ENCODE measurements at regions not wholly inside any gene's neighbourhood (a gene's known extent, or its start where the extent isn't known, plus 50 kb on each side); places are given as distances from the start of the nearest gene placed in this dataset.

- DNase-seq (ENCODE audit: low read depth), result no peak
These were observed 1334.4 kb upstream of the CELF4 start for GRCh38 chr18:38900031-38900430.

DNA sequence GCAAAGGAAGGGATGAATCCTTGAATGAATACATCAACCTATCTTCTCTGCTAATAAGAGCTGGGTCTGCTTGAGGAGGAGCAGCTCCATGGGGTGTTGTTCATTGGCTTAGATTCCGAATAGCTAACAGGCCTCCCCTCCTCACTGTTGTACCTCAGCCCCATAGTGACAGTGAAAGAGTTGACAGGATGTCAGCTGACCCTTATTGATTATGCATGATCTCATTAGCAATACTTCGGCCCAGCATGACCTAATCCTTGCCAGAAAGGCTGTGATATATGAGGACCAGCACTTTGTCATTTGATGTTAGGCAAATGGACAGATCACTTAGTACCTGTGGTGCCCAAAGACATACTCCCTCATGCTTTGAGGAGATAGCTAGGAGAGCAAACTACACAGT, 1333.7 kb upstream of the CELF4 start:
- no peak for DNase-seq (ENCODE audit: low read depth)

GRCh38 chr18:38898167-38898566, 1332.6 kb upstream of the CELF4 start:
- no peak for DNase-seq (ENCODE audit: low read depth)

- DNase-seq (ENCODE audit: low read depth), result no peak
These were observed 1330.0 kb upstream of the CELF4 start for GRCh38 chr18:38895560-38895959.

GRCh38 chr18:38887671-38888020, 1322.0 kb upstream of the CELF4 start:
- no peak for DNase-seq (ENCODE audit: low read depth)

DNA sequence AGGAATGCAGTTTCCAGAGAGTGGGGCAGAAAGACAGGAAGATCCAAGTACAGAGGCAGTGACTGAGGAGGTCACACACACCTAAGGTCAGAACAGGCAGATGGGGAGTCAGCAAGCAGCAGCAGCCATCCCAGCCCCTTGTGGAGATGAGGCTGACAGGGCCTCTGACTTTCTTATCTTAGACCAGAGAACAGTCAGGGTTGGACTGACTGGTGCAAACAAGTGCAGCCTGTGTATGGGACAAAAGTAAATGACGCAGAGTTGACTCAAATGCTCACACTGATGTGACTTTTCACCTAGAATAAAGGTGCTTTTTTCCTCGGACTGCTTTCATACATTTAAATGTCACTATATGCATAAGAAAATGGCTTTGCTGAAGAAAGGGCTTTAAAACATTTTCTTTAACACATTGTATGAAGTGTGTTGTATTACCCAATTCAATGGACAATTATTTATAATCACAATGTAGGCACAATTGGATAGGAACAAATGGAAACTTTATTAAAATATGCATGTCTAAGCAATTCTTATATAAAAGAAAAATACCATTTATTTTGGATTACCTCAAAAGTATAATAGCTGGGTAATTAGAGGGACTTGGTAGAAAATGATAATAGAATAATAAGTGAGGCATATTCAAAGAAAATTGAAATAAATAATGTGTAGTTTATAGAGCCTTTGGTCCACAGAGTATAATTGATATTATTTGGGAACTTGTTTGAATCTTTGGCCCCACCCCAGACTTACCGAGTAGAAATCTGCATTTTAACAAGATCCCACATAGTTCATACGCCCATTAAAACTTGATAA, 1321.5 kb upstream of the CELF4 start:
- no peak for DNase-seq (ENCODE audit: low read depth)

- no peak for DNase-seq (ENCODE audit: low read depth)
These were observed 1320.6 kb upstream of the CELF4 start for GRCh38 chr18:38886235-38886634.

DNA sequence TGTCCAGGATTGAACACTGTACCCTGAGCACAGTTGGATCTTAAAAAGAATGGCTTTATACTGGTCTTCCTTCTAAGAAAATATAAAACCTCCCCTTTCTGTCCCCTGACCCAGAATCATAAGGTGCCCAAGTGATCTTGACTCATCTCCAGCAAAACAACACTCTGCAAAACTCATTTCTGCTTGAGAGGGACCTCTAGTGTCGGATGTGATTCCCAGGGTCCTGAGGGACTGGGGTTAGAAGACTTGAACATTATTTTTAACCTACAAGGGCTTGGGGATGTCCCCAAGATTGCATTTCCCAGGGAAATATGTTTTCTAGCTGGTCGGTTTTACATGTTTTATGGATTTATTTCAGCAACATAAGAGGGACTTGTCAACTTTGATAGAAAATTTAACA, 1318.5 kb upstream of the CELF4 start:
- DNase-seq (ENCODE audit: low read depth), result no peak

- DNase-seq (ENCODE audit: low read depth), result no peak
These were observed 1317.5 kb upstream of the CELF4 start for GRCh38 chr18:38883111-38883510.

GRCh38 chr18:38879871-38880270, 1314.3 kb upstream of the CELF4 start:
- no peak for DNase-seq (ENCODE audit: low read depth)

DNA sequence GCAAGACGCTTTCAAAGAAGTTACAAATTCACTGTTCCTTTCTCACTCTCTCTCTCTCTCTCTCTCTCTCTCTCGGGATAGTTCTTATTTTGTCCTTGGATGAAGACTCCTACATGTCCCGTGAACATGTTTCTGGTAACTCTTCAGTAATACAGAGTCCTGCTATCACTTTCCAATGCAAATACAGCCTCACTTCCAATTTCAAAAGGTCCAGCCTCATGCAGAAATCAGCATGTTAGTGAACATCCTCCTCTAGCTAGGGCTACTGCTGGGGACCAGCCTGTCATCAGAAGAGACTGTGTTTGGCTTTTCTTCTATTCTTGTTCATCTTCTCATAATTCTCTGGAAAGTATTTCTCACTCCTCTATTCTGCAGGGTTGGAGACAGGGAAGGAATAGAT, 1306.7 kb upstream of the CELF4 start:
- DNase-seq (ENCODE audit: low read depth), result no peak

- no peak for DNase-seq (ENCODE audit: low read depth)
These were observed 1303.2 kb upstream of the CELF4 start for GRCh38 chr18:38868757-38869156.

- no peak for DNase-seq (ENCODE audit: low read depth)
These were observed 1302.1 kb upstream of the CELF4 start for GRCh38 chr18:38867680-38868079.

GRCh38 chr18:38851526-38851925, 1285.9 kb upstream of the CELF4 start:
- DNase-seq (ENCODE audit: low read depth), result no peak

GRCh38 chr18:38847326-38847725, 1281.7 kb upstream of the CELF4 start:
- no peak for DNase-seq (ENCODE audit: low read depth)

DNA sequence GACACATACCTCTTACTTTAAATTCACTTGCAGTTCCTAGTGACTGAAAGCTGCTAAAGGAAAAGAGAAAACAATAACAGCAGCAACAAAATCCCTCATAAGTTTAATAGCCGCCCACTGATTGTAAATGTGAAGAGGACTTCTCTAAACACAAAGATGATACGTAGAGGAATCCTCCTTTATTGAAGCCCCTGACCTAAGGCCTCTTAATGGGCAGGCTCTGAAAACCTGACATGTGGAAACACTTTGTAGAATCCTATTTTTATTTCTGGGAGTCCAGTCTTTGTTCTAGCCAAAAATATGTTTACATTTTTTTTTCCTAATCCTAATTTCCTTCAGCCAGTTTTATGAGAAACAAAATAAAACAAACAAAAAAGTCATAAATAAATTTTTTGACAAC, 1277.7 kb upstream of the CELF4 start:
- DNase-seq (ENCODE audit: low read depth), result no peak

DNA sequence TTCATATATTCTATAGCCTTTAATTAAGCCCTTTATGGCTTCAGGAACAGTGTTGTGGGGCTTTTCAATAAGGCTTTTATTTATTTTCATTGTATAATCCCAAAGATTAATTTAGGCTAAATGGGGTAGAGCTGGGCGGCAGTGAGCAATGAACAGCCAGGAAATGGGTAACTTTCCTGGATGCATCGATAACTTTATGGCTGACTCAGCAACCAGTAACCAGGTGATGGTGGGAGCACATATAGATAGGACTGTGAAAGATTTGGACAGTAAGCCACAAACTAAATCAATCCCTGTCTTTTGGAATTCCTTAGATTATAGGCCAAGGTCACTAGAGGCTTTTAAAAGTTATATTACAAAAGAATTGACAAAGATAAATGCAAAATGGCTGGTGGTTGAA, 1260.6 kb upstream of the CELF4 start:
- DNase-seq (ENCODE audit: low read depth), result no peak

DNA sequence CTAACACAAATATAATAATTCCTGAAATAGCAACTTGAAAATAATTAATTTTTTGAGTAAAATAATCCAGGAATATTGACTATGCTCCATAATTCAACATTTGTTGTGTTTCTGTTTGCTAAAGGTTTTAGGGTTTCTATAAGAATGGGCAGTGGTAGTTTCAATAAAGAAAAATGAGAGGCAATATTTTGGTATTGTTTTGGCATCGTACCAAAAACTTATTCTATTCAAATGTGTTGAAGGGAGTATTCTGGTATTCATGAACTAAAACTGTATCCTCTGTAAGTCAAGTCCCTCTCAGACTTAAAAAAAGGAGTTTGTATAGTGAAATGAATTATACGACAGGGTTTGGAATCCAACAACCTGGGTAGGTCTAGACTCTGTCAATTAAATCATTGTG, 1245.6 kb upstream of the CELF4 start:
- no peak for DNase-seq (ENCODE audit: low read depth)

GRCh38 chr18:38810789-38811188, 1245.2 kb upstream of the CELF4 start:
- DNase-seq (ENCODE audit: low read depth), result no peak

DNA sequence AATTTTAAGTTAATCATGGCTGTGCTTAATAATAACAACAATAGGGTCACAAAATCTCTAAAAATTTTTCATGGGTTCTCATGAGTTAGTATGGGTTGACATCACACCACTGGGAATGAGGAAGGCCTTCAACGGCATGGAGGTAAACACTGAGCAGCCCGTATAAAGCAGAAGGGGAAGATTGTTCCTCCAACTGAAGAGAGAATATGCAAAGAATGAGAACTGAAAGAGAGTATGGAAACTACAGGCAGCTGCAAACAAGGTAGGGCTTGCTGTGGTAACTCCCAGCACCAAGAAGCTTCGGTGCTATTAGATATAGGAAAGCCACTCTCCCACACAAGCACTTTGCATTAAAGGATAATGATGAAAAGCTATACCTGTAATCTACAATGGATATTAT, 1242.3 kb upstream of the CELF4 start:
- DNase-seq (ENCODE audit: low read depth), result no peak

- no peak for DNase-seq (ENCODE audit: low read depth)
These were observed 1239.7 kb upstream of the CELF4 start for GRCh38 chr18:38805256-38805655.

- no peak for DNase-seq (ENCODE audit: low read depth)
These were observed 1236.0 kb upstream of the CELF4 start for GRCh38 chr18:38801640-38802039.

GRCh38 chr18:38796762-38797161, 1231.2 kb upstream of the CELF4 start:
- DNase-seq (ENCODE audit: low read depth), result no peak

DNA sequence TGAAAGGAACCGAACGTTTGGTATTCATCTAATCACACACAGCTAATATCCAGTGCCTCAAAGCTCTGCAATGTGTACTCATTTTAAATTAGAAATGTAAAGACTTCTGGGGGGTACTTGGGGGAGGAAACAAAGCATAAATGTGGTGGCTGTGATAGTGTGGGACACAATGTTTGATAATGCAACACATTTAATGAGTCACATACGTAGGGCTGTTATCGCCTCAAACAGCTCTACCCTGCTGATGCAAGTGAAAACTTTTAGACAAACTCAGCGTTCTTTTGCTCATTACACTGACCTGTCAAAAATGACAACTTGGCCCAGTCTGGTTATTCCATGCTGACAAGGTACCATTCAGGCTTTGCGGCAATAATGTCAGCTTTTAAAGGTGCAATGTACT, 1227.1 kb upstream of the CELF4 start:
- DNase-seq (ENCODE audit: low read depth), result no peak

DNA sequence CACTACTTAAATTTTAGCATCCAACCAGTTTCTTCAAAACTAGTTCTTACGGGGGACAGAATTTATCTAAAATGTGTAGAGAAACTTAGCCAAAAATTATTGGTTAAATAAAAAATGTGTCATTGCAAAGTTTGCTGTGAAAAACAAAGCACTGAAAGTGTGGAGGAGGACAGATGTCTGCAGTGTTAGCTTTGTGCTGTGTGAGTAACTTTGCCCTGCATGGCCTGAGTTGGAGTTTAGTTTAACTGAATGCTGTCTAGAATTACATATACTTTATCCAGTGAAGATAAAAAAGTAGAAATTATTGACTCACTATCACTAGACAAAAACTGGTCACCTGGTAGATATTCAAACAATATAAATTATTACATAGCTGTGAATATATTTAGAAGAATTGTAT, 1225.2 kb upstream of the CELF4 start:
- DNase-seq (ENCODE audit: low read depth), result no peak

Measured in activated T-helper 9 cell treated with anti-CD3 and anti-CD28 coated beads, Interleukin-2, amount 50 U/mL, for 16 hours (primary cell).